ENCODE measurements at regions not wholly inside any gene's neighbourhood (a gene's known extent, or its start where the extent isn't known, plus 50 kb on each side); places are given as distances from the start of the nearest gene placed in this dataset.

DNA sequence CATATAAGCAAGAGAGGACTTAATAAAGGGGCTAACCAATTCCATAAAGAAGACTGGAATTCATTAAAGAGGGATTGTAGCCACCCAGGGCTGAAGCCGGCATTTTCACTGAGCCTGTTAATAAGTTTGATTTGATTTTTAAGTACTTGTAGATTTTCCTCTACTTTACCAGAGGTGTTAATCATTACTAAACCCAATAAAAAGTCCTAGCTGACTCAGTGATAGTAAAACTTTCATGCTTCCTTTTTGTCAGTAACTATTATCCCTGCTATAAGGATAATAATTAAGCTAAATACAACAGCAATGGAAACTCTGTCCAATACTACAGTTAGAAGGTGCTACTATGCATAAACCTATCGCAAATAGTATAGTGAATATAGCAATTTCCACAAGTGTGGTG, 260.2 kb downstream of the CEMIP2 start:
- peak; percentile 96 for DNase-seq (ENCODE audit: low read depth)

DNA sequence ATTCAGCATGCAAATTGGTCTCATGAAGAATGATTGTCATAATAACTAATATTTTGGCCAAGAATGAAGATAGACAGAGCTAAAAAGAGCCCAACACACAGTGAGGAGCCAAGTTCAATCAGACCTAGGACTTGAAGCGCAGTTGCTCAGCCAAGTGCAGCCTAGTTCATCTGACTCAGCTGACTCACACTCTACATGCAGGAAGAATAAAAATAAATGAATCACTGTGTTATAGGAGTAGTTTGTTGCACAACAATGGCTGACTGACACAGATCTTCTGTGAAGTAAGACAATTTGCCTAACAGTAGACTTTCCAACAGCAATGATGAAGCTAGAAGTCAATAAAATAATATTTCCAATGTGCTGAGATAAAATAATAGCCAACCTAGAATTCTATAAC, 261.5 kb downstream of the CEMIP2 start:
- DNase-seq (ENCODE audit: low read depth), result peak; percentile 99

DNA sequence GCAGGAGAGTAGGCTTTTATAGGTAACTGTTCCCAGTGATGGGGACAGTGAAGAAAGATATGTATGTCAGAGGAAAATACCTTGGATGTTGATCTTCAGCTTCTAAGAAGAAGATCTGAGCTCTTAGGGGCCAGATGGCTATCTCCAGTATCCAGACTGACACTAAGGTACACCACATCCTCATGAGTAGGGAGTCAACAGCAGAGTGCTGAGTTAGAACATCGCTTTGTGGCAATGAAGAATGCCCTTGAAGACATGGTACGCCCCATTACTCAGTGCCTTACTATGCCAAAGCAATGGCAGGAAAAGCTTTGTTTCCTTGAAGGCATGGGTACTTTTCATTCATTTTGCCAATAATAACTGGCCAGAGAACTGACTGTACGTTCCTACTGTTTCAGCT, 263.7 kb downstream of the CEMIP2 start:
- DNase-seq (ENCODE audit: low read depth), result peak; percentile 81

DNA sequence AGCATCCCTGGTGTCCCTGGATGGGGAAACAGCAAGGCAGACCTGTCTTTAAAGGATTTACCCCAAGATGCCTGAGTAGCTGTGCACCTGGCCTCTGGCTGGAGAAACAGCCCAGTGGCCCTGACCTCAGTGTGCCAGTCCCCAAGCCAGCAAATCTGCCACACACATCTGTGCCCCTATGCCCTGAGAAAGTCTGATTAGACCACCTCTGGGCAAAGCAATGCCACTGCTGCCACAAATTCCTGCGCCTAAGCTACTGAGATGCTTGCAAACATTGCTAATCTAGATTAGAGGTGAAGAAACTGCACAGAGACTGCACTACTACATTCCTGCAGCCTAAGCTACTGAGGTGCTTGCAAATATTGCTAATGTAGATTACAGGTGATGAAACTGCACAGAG, 269.6 kb downstream of the CEMIP2 start:
- DNase-seq (ENCODE audit: low read depth), result no peak

DNA sequence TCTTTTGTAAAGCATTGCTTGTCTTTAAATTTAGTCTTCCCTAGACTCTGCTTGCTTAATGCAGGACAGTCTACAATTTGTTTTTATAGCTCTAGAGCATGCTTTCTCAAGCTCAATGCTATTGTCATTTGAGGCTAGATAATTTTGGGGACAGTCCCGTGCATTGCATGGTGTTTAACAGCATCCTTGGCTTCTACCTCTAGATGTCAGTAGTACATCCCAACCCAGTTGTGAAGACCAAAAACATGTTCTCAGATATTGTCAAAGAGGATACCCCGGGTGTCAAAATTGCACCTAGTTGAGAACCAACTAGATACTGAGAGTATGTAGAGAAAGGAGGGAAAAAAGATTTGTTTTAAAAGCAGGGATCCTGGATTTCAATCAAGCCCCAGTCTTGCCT, 277.5 kb downstream of the CEMIP2 start:
- no peak for DNase-seq (ENCODE audit: low read depth)

DNA sequence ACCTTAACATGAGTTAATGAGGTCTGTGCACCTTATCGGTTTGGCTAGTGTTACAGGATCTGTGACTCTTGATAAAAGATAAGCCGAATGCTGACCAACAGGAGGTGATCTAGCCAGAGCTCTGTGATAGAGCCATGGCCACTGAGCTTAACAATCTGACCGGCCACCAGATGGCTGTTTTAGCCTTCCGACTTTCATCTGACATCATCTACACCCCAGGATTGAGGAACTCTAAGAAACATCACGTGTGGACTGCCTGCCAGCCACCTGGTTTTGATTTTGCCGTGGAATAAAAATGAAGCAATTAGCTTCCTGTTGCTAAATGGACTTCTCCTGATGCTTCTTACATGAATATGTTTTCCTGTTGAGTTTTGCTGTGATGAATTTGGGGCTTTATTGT, 281.3 kb downstream of the CEMIP2 start:
- no peak for DNase-seq (ENCODE audit: low read depth)

DNA sequence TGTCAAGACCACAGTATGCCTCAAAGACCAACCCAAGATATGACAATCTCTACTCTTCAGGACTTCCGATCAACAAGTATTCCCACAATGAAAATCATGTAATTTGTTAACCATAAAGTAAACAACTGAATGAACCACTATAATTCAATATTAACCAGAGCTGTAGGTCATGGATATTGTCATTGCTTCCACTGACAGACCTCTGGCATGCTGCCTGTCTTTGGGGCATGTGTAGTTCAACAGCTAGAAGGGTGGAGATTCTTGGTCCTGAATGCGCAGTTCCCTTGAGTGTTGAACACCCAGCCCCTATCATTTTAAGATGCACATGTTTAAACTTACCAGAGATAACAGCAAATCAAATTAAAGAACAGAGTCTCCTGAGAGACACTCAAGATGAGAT, 283.0 kb downstream of the CEMIP2 start:
- peak; percentile 49 for DNase-seq (ENCODE audit: low read depth)

DNA sequence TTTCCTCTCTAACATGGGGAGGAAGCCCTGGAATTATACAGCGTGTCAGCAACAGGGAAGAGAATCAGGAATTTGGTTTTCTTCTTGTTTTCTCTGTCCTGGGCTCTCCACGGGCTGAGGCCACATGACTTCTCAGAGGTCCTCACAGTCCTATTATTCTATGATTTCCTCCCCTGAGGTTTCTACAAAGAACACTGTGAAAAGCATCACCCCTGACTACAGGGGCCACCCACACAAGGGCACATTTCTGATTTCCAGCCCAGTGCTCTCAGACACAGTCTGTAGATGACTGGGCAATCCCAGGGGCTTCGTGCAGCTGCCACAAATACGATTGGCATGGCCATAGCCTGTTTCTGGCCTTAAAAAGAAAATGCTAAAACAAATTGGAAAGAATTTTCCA, 284.9 kb downstream of the CEMIP2 start:
- DNase-seq (ENCODE audit: low read depth), result no peak

DNA sequence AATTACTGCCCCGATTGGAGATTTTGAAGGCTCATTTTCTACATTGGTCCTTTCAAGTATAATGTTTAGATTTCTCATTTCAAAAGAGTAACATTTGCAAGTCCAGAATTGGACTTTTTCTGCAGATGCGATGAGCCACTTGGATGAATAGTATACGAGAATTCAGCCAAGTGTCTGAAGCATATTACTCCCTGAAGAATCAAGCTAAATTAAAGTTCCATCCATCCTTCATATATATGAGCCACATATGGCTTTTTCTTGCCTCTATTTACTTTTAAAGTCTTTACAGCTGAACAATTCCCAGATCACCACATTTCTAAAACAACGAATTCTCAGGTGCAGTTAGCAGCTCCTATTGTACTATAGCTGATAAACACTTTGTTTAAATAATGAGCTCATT, 288.7 kb downstream of the CEMIP2 start:
- DNase-seq (ENCODE audit: low read depth), result no peak

DNA sequence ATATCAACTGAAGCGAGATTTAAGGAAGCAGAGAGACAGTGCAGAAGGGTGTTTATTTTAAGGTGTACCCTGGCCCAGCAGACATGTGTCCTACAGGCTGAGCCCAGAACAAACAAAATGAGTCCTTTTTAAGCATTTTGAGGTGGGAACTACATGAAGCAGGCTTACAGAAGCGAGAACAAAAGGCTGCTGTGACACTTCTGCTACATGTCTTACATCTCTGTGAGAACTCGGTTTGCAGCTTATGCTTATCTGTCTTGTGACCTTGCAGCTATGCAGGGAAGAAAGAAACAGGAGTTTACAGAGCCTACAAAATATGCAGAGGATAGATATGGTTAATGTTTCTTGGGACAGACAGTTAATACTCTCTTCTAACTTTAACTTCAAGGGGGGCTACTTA, 295.9 kb downstream of the CEMIP2 start:
- DNase-seq (ENCODE audit: low read depth), result no peak

DNA sequence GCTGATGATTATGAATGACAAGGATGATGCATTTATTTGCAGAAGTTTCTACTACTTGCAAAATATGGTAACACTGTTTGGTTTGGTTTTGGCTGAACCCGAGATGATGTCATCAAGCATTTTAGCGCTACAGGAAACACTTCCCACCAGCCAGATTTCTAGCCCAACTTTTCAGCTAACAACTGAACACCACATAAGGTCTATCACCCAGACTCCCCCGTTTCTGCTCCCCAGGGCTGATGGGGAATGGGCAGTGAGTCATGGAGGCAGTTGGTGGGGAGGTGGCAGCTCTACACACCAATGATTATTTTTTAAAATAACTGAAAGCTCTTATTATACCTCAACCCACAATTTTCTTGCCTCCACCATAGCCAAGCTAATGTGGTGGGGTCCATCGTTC, 302.9 kb downstream of the CEMIP2 start:
- no peak for DNase-seq (ENCODE audit: low read depth)

DNA sequence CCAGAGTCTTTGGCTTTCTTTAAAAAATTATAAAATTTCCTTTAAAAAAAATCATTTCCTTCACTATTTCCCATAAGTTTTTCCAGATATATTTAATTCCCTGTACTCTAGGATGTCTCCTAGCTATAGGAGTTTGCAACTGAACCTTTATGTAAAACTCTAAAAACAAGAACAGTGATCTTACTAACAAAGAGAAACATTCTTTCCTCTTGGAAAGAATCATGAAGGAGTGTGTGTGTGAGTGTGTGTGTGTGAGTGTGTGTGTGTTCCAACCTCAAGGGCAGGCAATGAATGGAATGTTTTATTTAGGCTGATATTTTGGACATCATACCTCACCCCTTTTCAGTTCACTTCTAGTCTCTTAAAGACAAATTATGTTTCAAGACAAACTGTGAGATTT, 309.2 kb downstream of the CEMIP2 start:
- no peak for DNase-seq (ENCODE audit: low read depth)

DNA sequence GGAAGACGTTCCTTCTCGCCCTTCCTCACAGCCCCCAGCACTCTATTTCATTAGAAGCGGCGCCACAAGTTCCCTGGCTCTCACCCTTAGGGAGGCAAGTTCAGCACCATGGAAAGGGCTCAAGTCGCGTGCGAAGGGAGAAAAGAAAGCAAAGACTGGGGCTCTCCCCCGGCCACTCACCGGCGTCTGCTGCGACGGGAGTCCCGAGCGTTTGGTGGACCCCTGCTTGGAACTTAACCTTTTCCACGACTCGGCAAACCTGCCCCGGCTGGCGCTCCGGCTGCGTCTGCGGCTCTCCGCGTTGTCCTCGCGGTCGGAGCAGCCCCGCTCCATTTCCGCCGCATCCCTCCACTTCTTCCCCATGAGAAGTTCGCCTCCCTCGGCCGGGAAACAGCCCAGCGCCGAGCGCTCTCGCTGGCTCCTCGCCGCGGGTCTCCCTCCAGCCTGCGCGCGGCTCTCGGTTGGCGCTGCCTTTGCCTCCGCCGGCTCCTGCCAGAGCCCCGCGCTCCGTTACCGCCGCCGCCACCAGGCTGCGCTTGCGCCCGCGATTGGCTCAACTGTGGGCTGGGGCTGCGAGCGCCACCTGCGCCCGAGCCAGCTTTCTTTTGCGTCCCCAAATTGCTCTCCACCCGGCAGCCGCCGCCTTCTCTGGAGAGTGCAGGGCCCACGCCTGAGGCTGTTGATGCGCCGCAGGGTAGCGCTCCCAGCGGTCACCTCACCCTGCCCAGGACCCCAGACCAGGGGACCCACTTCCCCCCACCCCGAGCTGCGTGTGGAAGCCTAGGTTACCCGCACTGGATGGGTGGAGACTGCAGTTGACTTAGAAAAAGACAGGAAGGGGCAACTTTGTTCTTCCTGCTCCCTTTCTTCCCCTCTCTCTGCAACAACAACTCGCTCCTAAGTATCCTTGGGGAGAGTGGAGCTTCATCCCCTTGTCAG, 321.6 kb downstream of the CEMIP2 start:
- DNase-seq (ENCODE audit: low read depth), result peak; percentile 40

DNA sequence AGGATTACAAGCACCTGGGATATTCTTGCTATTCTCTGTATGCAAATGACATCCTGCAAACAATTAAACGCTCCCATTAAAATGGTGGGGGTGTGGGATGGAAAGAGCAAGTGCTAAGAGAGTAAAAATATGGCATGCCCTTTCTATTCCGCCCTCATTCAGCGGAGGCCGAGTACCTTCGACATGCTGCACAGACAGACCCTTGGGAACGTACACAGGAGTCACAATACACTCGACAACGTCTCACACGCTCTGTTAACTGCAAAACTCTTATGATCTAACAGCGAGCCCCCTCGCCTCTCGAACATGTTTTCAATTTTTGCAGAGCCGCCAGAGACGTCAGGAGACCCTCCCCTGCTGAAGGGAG, 322.2 kb downstream of the CEMIP2 start:
- no peak for DNase-seq (ENCODE audit: low read depth)

DNA sequence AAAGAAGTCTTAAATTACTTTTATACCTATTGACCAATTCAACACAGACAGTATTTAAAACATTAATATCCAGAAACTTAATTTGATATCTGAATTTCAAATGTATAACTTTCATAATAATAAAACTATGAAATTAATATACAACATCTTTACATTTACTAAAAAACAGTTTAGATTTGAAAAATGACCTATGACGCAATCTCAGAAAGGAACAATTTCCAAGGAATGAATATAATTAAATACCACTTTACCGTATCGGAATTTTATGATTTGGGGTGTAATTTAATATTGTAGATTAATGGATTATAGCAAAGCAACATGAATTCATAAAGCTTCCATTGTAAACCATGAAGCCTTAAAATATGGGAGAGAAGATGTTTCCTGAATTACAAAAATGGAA, 321.5 kb upstream of the TRPM3 start:
- DNase-seq (ENCODE audit: low read depth), result no peak

DNA sequence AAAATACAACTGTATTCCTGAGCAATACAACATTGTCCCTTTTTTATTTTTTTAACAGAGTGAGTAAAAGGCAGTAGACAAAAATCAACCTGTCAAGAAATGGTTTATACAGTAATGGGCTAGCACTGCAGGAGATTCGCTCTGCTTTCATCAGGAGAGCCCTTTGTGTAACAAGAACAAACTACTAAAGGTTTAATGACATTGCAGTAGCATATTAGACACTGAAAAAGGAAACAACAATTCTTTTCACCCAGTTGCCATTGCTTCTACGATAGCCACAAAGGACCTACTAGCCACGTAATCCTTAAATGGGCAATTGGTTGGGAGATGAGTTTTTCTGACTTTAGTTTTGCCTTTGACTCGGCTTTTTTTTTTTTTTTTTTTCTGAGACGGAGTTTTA, 319.8 kb upstream of the TRPM3 start:
- no peak for DNase-seq (ENCODE audit: low read depth)

DNA sequence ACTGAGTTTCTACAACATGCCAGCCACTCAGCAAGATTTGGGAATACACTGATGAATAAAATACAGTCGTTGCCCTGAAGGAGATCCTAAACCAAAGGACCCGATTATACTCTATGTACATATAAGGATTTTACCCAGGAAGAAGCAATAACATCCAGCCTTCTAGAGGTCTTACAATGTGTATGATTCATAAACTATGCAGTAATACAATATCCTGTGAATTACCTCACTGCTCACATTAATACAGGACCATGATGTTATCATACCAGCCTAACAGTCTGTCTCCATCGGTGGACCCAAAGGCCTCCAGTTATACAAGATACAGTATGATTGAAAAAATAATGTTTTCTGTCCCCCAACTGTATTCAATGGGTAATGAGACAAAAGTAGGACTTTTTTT, 310.5 kb upstream of the TRPM3 start:
- no peak for DNase-seq (ENCODE audit: low read depth)

DNA sequence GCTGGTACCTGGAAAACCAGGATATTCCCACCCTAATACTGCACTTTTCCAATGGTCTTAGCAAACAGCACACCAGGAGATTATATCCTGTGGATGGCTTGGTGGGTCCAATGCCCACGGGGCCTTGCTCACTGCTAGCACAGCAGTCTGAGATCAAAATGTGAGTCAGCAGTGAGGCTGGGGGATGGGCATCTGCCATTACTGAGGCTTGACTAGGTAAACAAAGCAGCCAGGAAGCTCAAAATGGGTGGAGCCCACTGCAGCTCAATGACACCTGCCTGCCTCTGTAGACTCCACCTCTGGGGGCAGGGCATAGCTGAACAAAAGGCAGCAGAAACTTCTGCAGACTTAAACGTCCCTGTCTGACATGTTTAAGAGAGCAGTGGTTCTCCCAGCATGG, 285.9 kb upstream of the TRPM3 start:
- peak; percentile 23 for DNase-seq (ENCODE audit: low read depth)

DNA sequence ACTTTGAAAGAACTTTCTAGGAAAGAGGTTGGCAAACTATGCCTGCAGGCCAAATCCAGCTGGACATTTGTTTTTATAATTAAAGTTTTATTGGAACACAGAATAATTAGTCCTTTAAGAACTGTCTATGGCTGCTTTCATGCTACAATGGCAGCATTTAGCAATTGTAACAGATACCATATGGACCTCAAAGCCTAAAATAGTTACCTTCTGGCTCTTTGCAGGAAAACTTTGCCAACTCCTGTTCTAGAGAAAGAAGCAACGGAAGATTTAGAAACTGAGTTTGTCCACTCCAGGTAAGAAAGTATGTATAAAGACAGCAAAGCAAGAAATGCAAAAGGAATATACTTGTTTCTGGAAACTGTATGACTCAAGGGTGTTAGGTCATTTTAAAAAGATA, 281.7 kb upstream of the TRPM3 start:
- DNase-seq (ENCODE audit: low read depth), result no peak

DNA sequence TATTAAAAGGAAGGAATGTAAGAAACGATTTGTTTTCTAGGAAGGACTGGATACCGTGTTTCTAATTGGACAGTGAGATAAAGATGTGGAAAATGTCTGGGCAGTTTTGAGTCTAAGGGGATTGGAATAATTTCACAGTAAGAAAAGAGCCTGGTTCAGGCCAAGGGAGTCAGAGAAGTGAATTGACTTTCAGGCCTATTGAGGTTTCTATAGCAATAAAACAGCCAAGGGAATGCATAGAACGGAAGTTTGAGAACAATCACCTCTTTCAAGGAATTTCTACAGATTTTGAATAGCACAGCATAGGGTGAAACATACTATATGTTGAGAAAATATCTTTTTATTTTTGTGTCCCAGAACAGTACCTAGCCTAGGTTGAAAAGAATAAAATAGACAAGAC, 271.6 kb upstream of the TRPM3 start:
- no peak for DNase-seq (ENCODE audit: low read depth)

DNA sequence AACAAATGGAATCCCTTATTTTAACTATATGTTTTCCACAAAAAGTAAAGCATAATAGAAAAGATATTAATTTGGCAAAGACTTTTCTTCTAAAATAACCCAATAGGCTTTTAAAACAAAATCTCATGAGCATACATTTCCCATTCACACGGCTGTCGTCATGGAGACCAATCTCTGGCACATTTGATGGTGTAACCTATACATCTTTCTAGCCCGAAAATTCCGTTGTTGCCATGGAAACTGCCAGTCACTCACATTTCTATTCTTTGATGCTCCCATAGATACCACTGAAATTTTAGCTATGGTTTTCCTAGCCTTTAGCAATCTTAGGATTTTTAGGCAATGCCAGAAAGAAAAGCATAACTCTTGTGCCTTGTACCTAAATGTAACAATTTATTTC, 262.9 kb upstream of the TRPM3 start:
- DNase-seq (ENCODE audit: low read depth), result no peak

DNA sequence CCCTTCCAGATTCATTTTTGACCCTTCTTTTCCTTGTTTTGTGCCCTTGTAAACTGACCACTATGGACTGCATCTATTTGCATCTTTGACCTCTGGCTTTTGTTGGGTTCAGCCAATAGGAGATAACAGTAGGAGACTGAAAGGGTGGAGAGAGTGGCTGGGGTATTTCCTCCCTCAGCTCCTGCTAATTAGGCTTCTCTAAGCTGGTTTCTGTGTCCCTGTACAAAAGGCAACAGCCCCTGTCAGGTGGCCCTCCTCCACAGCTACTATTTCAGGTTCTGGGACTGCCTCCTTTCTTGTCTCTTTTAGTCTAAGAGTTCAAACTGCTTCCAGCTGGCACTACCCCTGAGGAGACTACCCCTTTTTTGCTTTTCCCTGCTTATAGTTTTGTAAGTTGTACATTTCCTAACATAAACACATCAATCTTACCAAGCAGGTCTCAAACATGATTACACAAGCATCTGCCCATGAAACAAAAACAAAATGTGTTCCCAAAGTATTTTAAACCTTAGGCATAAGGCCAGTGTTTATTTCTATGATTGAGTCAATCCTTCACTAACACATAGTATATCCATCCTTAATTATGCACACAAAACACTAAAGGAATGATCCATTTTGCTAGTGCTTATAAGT, 262.0 kb upstream of the TRPM3 start:
- no peak for DNase-seq (ENCODE audit: low read depth)

DNA sequence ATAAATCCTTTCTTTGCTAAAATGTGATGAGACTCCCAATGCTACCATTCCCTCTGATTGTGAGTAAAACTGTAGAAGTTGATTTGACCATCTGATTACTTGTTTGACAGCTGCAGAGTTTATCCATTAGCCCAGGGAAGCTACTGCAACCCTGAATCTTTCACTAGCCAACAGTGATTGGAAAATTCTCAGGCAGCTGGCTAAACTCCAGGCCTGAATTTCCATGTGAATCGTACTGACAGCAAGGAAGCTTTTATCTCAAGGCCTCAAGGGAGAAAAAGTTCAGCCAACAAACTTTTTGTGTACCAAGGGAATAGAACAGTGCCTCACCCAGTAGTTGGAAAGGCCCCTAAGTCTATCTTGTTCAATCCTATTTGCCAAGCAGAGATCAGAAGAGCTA, 246.7 kb upstream of the TRPM3 start:
- DNase-seq (ENCODE audit: low read depth), result no peak
